ENCODE measurements at regions not wholly inside any gene's neighbourhood (a gene's known extent, or its start where the extent isn't known, plus 50 kb on each side); places are given as distances from the start of the nearest gene placed in this dataset.

- Histone ChIP-seq H3K79me2 (ENCODE audit: insufficient read depth, low read length) (no peaks in the 10 kb centered on the region), H3K4me3 (ENCODE audit: insufficient read depth, low read depth, low read length) (no peak overlapping the region), H3K27ac (ENCODE audit: low read depth, low read length) (no peak overlapping the region), H3K36me3 (ENCODE audit: insufficient read depth, low read length) (no peaks in the 10 kb centered on the region), H3K4me2 (ENCODE audit: low read length) (no peak overlapping the region), H3K27me3 (ENCODE audit: insufficient read depth, low read length) (no peaks in the 10 kb centered on the region), H3K4me1 (ENCODE audit: insufficient read depth, low read length) (no peaks in the 10 kb centered on the region), H3K9me3 (ENCODE audit: insufficient read depth, low read depth, low read length) (no peaks in the 10 kb centered on the region), H2AFZ (ENCODE audit: low read depth, low read length) (no peak overlapping the region), H3K9ac (ENCODE audit: low read length) (no peak overlapping the region), H4K20me1 (ENCODE audit: insufficient read depth, low read length) (no peaks in the 10 kb centered on the region)
- peaks cover 2% of the 10 kb centered on the region for H3K9me3 Mint-ChIP-seq (ENCODE audit: unreplicated experiment)
- H3K36me3 Mint-ChIP-seq (ENCODE audit: low read depth, unreplicated experiment), result no peaks in the 10 kb centered on the region
- DNase-seq (ENCODE audit: low read depth) (no peak), FAIRE-seq (no peak)
- no peaks in the 10 kb centered on the region for H3K27me3 Mint-ChIP-seq (ENCODE audit: low read depth, unreplicated experiment)
- no peak overlapping the region for H3K4me3 Mint-ChIP-seq (ENCODE audit: unreplicated experiment)
- TF ChIP-seq, protein P1, sequence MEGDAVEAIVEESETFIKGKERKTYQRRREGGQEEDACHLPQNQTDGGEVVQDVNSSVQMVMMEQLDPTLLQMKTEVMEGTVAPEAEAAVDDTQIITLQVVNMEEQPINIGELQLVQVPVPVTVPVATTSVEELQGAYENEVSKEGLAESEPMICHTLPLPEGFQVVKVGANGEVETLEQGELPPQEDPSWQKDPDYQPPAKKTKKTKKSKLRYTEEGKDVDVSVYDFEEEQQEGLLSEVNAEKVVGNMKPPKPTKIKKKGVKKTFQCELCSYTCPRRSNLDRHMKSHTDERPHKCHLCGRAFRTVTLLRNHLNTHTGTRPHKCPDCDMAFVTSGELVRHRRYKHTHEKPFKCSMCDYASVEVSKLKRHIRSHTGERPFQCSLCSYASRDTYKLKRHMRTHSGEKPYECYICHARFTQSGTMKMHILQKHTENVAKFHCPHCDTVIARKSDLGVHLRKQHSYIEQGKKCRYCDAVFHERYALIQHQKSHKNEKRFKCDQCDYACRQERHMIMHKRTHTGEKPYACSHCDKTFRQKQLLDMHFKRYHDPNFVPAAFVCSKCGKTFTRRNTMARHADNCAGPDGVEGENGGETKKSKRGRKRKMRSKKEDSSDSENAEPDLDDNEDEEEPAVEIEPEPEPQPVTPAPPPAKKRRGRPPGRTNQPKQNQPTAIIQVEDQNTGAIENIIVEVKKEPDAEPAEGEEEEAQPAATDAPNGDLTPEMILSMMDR (IDR thresholded peaks at IDR 0.05; ENCODE audit: insufficient read depth, low read depth, low read length), result no peak
- no peak for TF ChIP-seq EZH2 (IDR thresholded peaks at IDR 0.05; ENCODE audit: insufficient read depth, low read length)
- H3K27ac Mint-ChIP-seq (ENCODE audit: unreplicated experiment), result no peak overlapping the region
- H3K4me1 Mint-ChIP-seq (ENCODE audit: low read depth, unreplicated experiment), result no peaks in the 10 kb centered on the region
These were observed 171.6 kb upstream of the NPSR1 start for GRCh38 chr7:34486371-34486770.

GRCh38 chr7:34487391-34488115 is 170.5 kb upstream of the NPSR1 start:
- Histone ChIP-seq H3K27me3 (ENCODE audit: insufficient read depth, low read length) (no peaks in the 10 kb centered on the region), H3K9me3 (ENCODE audit: insufficient read depth, low read depth, low read length) (no peaks in the 10 kb centered on the region), H3K4me2 (ENCODE audit: low read length) (no peak overlapping the region), H3K4me1 (ENCODE audit: insufficient read depth, low read length) (no peaks in the 10 kb centered on the region), H3K36me3 (ENCODE audit: insufficient read depth, low read length) (no peaks in the 10 kb centered on the region), H3K9ac (ENCODE audit: low read length) (no peak overlapping the region), H3K4me3 (ENCODE audit: insufficient read depth, low read depth, low read length) (no peak overlapping the region), H4K20me1 (ENCODE audit: insufficient read depth, low read length) (no peaks in the 10 kb centered on the region), H2AFZ (ENCODE audit: low read depth, low read length) (no peak overlapping the region), H3K27ac (ENCODE audit: low read depth, low read length) (no peak overlapping the region), H3K79me2 (ENCODE audit: insufficient read depth, low read length) (no peaks in the 10 kb centered on the region)
- Mint-ChIP-seq H3K36me3 (ENCODE audit: low read depth, unreplicated experiment) (no peaks in the 10 kb centered on the region), H3K27ac (ENCODE audit: unreplicated experiment) (no peak overlapping the region), H3K9me3 (ENCODE audit: unreplicated experiment) (peaks cover 2% of the 10 kb centered on the region), H3K27me3 (ENCODE audit: low read depth, unreplicated experiment) (no peaks in the 10 kb centered on the region), H3K4me1 (ENCODE audit: low read depth, unreplicated experiment) (no peaks in the 10 kb centered on the region), H3K4me3 (ENCODE audit: unreplicated experiment) (no peak overlapping the region)
- no peak for TF ChIP-seq EZH2 (IDR thresholded peaks at IDR 0.05; ENCODE audit: insufficient read depth, low read length)
- TF ChIP-seq, protein P1 (IDR thresholded peaks at IDR 0.05; ENCODE audit: insufficient read depth, low read depth, low read length), result no peak
- FAIRE-seq (no peak), DNase-seq (ENCODE audit: low read depth) (no peak)

DNA sequence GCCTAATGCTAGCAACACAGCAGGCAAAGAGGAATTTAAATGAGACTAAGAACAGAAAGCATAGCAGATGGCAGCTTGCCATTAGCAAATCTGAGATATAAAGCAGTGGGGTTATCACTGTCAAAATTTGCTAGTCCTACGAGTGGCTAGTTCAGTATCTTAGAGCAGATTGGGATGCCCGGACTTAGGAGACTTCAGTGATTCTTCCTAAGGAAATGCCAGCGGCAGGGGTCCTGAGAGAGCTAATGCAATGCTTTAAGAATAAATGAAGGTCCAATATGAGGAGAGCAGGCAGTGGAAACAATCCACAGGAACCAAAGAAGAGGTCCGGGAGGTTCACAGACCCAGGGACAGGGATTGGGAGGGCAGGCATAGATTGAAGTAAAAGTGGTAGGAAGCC is 169.3 kb upstream of the NPSR1 start:
- Mint-ChIP-seq H3K27me3 (ENCODE audit: low read depth, unreplicated experiment) (no peaks in the 10 kb centered on the region), H3K36me3 (ENCODE audit: low read depth, unreplicated experiment) (no peaks in the 10 kb centered on the region), H3K4me1 (ENCODE audit: low read depth, unreplicated experiment) (no peaks in the 10 kb centered on the region), H3K27ac (ENCODE audit: unreplicated experiment) (no peak overlapping the region), H3K4me3 (ENCODE audit: unreplicated experiment) (no peak overlapping the region), H3K9me3 (ENCODE audit: unreplicated experiment) (no peaks in the 10 kb centered on the region)
- no peaks in the 10 kb centered on the region for H3K4me1 ChIP-seq (ENCODE audit: insufficient read depth, low read length)
- H3K9ac ChIP-seq (ENCODE audit: low read length), result no peak overlapping the region
- H3K27me3 ChIP-seq (ENCODE audit: insufficient read depth, low read length), result no peaks in the 10 kb centered on the region
- no peaks in the 10 kb centered on the region for H4K20me1 ChIP-seq (ENCODE audit: insufficient read depth, low read length)
- H3K4me3 ChIP-seq (ENCODE audit: insufficient read depth, low read depth, low read length), result no peak overlapping the region
- DNase-seq (ENCODE audit: low read depth), result no peak
- H3K27ac ChIP-seq (ENCODE audit: low read depth, low read length), result no peak overlapping the region
- H3K79me2 ChIP-seq (ENCODE audit: insufficient read depth, low read length), result no peaks in the 10 kb centered on the region
- no peaks in the 10 kb centered on the region for H3K36me3 ChIP-seq (ENCODE audit: insufficient read depth, low read length)
- TF ChIP-seq, protein P1 (IDR thresholded peaks at IDR 0.05; ENCODE audit: insufficient read depth, low read depth, low read length), result no peak
- no peak for TF ChIP-seq EZH2 (IDR thresholded peaks at IDR 0.05; ENCODE audit: insufficient read depth, low read length)
- no peak overlapping the region for H2AFZ ChIP-seq (ENCODE audit: low read depth, low read length)
- no peak for FAIRE-seq
- no peaks in the 10 kb centered on the region for H3K9me3 ChIP-seq (ENCODE audit: insufficient read depth, low read depth, low read length)
- H3K4me2 ChIP-seq (ENCODE audit: low read length), result no peak overlapping the region
